GM12874 (cell line): ENCODE measurements at regions not wholly inside any gene's neighbourhood (a gene's known extent, or its start where the extent isn't known, plus 50 kb on each side); places are given as distances from the start of the nearest gene placed in this dataset.

ENCODE experiments used
- CTCF ChIP-seq: IDR thresholded peaks from 2 replicates; pipeline ENCODE4 v1.5.1; 2011; ENCODE audit warnings: low read depth, mild to moderate bottlenecking, control low read depth, low read length, moderate library complexity; ENCODE audit not compliant: insufficient read depth

- TF ChIP-seq CTCF: no peak
Observed at GRCh38 chr3:193939527-193939926, 196.4 kb upstream of the HES1 start.

- no peak for TF ChIP-seq CTCF
Observed at GRCh38 chr3:193940526-193940925, 195.4 kb upstream of the HES1 start.

- TF ChIP-seq CTCF: no peak
Observed at GRCh38 chr3:193941486-193941885, 194.5 kb upstream of the HES1 start.

- TF ChIP-seq CTCF: no peak
Observed at GRCh38 chr3:193942516-193943055, 193.4 kb upstream of the HES1 start.

- TF ChIP-seq CTCF: no peak
Observed at GRCh38 chr3:193943200-193943599, 192.7 kb upstream of the HES1 start.

GRCh38 chr3:193943851-193944517, 192.0 kb upstream of the HES1 start:
- TF ChIP-seq CTCF: no peak

GRCh38 chr3:193944518-193944884, 191.4 kb upstream of the HES1 start:
- no peak for TF ChIP-seq CTCF
